HG03460 (cell line): ENCODE measurements at regions not wholly inside any gene's neighbourhood (a gene's known extent, or its start where the extent isn't known, plus 50 kb on each side); places are given as distances from the start of the nearest gene placed in this dataset.

ENCODE experiments used
- ATAC-seq: cut with Tn5 transposase; IDR thresholded peaks from one replicate; pipeline ENCODE4 v1.9.1; 2021; ENCODE audit not compliant: unreplicated experiment

GRCh38 chr5:121704291-121704690 lies 147.4 kb upstream of the FTMT start:
- ATAC-seq: no peak

GRCh38 chr5:121706686-121707085 lies 145.0 kb upstream of the FTMT start:
- ATAC-seq: no peak

- no peak for ATAC-seq
These were observed 144.5 kb upstream of the FTMT start for GRCh38 chr5:121707178-121707577.

DNA sequence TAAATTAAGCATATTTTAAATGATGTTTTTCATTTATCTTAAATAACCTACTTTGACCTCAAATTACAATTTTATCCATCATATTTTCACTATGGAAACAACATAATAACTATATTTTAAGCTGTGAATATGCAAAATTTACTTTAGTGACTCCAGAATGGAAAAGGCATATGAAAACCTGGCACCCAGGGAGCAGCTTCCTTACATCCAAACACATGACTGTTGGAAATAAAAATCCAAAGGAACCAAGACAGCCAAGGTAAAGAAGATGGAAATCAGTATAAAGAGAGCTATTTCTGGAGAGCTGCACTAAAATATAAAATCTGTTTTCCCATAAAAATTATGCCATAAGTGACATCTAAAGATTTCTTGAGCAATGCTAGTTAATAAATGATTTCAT lies 140.3 kb upstream of the FTMT start:
- no peak for ATAC-seq

DNA sequence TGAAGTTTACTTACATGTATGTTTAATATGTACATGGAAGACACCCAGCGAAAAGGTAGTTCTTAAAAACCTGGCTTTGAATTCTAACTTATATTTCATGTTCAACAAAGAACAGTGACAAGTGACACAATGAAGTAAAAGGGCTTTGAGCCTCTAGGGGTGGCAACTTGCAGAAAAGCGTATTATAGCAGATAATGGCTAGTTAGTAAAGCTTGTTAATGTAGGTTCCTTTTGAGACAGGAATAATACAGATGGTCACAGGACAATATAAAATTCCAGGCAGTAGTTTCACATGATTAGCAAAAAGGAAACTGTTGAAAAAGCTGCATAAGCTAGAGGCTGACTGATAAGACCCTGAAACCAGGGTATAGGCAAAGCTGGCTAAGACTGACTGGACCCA lies 132.4 kb upstream of the FTMT start:
- ATAC-seq: no peak

DNA sequence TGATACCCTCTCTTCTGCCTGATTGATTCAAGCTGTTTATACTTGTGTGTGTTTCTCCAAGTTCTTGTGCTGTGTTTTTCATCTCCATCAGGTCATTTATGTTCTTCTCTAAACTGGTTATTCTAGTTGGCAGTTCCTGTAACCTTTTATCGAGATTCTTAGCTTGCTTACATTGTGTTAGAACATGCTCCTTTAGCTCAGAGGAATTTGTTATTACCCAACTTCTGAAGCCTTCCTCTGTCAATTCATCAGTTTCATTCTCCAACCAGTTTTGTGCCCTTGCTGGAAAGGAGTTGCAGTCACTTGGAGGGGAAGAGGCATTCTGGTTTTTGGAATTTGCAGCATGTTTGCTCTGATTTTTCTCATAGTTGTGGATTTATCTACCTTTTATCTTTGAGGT lies 126.2 kb upstream of the FTMT start:
- no peak for ATAC-seq

DNA sequence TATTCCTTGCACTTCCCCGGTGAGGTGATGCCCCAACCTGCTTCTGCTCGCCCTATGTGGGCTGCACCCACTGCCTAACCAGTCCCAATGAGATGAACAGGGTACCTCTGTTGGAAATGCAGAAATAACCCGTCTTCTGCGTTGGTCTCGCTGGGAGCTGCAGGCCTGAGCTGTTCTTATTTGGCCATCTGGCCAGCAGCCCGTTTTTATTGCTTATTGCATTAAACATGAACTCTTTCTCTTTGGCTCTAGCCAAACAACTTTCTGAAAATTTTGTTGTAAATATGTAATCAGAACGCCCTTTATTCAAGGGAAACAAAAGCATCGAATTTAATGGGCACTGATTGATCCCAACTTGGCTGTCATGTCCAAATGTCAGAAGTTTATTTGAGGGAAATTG lies 124.7 kb upstream of the FTMT start:
- ATAC-seq: no peak

- ATAC-seq: no peak
These were observed 120.3 kb upstream of the FTMT start for GRCh38 chr5:121731377-121731776.

- ATAC-seq: no peak
These were observed 116.1 kb upstream of the FTMT start for GRCh38 chr5:121735618-121736017.

DNA sequence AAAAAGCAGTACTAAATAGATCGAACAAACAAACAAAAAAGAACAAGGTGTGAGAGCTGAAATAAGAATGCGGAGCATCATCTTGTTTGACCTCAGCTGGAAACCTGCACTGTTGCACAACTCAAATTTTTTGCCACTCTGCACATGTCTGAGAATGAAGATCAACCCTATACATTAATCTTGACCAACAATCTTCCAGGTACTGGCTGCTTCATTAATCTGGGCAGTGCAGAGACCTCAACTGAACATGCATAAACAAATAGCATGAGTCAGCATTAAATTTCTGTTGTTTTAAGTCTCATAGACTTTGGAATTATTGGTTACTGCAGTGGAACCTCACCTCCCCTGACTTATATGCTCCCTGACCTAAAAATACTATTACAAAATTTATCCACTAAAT lies 114.6 kb upstream of the FTMT start:
- ATAC-seq: no peak

DNA sequence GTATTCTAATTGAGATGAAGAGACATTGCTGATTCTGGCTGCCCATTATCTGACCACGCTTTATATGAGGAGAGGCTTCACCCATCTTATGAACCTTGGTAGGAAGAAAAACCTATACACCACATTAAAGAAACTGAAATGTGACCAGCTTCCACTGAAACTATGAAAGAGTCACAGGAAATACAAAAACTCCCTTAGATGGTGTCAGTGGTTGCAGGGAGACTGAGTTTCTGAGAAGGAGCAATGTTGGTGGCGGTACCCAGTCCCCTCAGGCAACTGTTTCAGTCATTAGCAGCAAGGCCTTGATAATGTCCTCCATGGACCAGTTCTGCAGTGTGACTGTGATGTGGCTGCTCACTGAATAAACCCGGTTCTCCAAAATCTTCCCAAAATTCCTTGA lies 110.5 kb upstream of the FTMT start:
- no peak for ATAC-seq

DNA sequence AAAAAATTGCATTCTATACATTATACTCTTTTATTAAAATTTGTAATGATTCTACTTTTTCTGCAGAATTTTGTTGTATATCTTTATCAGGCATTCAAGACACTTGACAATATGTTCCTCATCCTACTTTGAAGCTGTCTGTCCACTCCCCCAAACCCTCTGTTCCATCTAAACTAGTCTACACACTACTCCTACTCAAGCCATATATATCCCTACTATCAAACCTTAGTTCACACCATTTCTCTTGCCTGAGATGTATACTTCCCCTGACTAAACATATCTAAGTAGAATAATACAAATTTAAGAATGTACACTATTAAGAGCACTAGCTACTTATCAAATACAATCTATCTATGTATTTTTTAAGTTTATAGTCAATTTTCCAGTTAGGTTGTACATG lies 107.1 kb upstream of the FTMT start:
- ATAC-seq: no peak

DNA sequence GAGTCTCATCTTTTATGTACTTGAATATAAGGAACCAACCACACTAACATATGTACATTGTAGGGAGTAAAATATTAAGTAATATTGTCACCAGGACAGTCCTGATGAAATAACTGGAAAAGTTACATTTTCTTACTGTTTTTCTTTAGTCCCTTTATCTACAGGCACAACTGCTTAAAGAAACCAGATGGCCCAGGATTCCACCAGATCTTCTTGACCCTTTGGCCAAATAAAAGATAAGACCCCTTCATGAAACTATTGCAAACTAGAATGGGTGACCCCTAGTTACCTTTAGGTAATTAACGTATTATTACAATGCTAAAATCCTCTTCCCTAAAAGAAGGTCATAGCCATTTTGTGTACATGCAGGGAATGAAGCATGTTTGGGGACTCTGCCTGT lies 106.3 kb upstream of the FTMT start:
- ATAC-seq: no peak

DNA sequence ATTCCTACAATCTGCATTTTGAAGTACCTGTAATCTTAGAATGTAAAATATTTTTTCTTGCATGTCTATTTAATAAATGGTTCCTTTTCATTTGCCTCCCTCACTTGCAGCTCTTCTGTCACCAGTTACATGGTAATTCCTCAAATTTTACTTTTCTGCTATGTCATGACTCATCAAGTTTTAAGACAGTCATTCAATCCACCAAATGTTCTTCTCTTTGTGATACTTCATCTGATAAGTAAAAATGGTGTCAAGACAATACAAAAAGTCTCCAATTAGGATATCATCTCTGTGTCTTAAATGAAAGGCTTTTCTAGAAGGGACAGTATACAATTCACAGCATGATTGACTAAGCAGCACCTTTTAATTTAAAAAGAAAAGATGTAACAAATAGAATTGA lies 104.9 kb upstream of the FTMT start:
- ATAC-seq: no peak

DNA sequence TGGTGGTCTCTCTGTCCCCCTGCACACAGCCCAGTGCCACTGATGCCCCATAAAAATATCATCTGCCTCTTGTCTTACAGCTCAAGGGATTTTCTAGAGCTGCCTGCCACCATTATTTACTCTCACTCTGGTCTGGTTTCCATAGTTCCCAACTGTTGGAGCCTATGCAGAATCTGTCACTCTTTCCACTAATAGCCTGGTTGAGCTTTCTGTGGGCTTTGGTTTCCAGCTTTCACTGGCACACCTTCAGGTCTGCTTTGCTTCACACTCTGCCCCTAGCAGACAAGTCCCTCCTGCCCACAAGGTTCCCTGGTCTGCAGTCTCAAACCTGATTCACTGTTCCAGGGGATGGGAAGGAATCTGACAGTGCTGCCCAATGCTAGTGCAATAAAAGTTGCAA lies 103.0 kb upstream of the FTMT start:
- no peak for ATAC-seq

- ATAC-seq: no peak
These were observed 99.5 kb upstream of the FTMT start for GRCh38 chr5:121752149-121752548.

DNA sequence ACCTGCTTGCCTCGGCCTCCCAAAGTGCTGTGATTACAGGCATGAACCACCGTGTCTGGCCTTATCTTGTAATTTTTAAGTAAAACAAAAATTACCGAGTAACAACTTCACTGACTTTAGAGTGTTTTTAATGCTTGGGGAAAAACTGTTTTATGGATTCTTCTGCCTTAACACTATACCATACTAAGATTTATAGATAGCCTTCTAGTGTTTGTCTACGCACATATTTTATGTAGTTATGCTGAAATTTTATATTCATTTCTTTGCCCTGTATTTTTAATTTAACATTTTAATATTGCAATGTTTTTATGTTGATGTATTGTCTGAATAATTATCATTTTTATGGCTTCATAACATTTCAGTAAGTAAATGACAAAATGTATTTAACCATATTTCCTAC lies 96.4 kb upstream of the FTMT start:
- ATAC-seq: no peak

DNA sequence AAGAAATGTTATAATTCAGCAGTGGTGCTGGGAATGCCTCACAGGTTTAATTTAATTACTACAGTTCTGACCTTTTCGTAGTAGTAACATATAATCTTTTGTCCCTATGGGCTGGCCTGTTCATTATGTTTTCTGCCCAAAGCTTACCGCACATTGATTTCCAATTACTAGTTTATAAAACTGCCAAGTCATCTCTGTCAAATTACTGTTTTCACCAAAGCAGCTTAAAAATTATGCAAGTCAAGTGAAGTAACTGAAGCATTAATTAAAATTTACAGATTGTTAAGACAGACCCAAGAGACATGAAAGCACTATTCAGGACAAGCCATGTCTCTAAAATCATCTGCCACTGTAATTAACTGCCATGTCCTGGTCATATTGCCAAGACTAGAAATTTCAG lies 93.9 kb upstream of the FTMT start:
- ATAC-seq: no peak

- ATAC-seq: no peak
These were observed 93.1 kb upstream of the FTMT start for GRCh38 chr5:121758615-121759014.

DNA sequence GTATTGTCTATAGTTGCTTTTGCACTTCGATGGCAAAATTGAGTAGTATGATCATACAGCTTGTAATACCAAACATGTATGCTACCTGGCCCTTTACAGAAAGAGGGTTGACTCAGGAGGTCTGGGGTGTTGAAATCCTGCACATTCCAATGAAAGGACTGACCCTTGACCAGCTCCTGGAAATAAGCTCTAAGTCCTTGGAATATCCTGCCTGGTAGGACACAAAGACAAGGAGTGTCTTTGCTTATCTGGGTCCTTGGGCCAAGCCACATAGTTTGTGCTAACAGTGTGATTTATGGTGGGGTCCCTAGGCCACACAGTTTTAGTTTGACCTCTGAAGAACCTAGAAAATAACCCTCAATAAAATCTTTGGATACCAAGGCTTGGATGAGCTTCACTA lies 89.3 kb upstream of the FTMT start:
- ATAC-seq: no peak

GRCh38 chr5:121763665-121764064 lies 88.0 kb upstream of the FTMT start:
- no peak for ATAC-seq

DNA sequence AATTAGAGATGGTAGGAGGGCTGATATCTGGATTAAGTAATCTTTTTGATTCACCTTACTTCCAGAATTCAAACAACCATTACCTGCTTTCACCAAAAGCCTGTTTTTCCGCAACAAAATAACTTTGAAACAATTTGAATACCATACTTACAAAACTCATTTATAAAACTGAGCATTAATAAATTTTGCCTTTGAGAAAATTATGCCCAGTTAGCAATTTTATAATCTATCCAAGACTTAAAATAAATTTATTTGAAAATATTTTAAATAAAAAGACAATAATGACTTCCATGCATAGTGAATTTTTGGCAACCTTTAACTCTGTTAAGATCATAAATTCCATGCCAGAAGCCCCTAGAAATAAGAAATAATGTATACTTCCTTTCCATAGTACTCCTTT lies 71.3 kb upstream of the FTMT start:
- ATAC-seq: no peak

- ATAC-seq: no peak
These were observed 68.0 kb upstream of the FTMT start for GRCh38 chr5:121783700-121784099.

GRCh38 chr5:121793791-121794190 lies 57.9 kb upstream of the FTMT start:
- ATAC-seq: no peak
